VCaP (cell line): ENCODE measurements at regions not wholly inside any gene's neighbourhood (a gene's known extent, or its start where the extent isn't known, plus 50 kb on each side); places are given as distances from the start of the nearest gene placed in this dataset.
"Not testable (repeated sequence)": the region's sequence is repeated elsewhere in the genome, so short reads cannot be mapped to it uniquely, and the experiment has no call there.

ENCODE experiments used
- H3K27ac ChIP-seq: fragments of 450-650 bp; 2 replicates; pipeline ENCODE4 v1.5.1; 2017
- CTCF ChIP-seq: fragments of 450-650 bp; conservative IDR thresholded peaks from 2 replicates; pipeline ENCODE4 v1.5.1; 2017; ENCODE audit warnings: mild to moderate bottlenecking, moderate library complexity

- H3K27ac ChIP-seq, result no peak overlapping the region
- no peak for TF ChIP-seq CTCF
Observed at GRCh38 chr20:58040447-58041290, 187.8 kb downstream of the ANKRD60 start.

DNA sequence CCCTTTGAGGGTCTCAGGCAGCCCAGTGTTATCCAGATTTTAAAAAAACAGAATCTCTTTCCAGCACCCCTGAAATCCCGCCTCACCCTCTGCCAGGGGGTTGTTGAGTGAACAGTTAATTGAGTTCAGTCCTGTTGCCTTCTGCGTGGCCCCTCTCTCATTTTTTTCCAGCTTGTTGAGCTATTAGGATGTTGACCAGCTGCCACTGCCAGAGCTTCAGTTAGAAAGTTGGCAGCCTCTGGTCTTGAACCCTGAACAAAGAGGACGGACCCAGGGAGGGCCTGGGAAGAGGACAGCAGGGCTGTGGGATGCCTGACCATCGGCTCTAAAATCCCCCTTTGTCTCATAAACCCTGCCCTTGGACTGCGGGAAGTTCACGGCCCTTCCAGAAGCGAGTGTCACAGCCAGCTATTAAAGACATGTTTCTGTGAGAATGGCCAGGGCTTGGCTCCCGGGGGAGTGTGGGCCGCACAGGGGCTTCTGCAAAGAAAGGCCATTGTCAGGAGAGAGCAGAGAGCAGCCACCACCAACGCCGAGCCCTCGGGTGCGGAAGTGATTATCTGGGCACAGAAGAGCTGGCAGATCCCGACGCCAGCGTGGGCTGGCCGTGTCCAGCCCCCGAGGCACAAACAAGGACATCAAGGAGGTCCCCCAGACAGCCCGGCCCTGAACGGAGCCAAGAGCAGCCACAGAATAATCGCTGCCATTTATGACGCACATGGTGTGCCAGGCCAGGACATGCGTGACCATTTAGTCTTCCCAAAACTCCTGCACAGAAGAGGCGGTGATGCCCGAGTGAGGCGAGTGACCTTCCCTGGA is 189.0 kb downstream of the ANKRD60 start:
- TF ChIP-seq CTCF, result no peak
- no peak overlapping the region for H3K27ac ChIP-seq

DNA sequence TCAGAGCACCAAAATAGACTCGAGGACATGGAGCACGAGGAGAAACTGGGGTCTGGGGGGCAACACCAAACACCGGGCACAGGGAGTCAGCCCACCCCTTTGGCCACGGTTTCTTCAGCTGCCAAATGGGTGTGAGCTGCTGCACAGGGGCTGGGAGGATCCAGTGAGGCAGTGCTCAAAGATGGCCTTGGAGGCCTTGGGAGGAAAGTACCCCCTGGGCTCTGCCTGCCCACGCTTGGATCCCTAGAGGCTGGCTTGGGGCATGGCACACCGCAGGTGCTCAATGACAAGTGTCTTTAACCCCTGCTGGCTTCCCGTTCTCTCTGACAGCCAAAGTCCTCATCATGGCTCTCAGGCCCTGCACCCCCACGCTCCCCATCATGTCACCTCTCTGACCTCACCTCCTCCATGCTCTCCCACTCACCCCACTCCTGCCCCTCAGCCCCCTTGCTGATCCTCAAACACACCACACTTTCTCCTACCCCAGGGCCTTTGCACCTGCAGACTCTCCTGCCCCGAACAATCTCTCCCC is 190.3 kb downstream of the ANKRD60 start:
- no peak overlapping the region for H3K27ac ChIP-seq
- TF ChIP-seq CTCF, result no peak

- H3K27ac ChIP-seq, result no peak overlapping the region
- no peak for TF ChIP-seq CTCF
Observed at GRCh38 chr20:58037631-58038030, 190.8 kb downstream of the ANKRD60 start.

DNA sequence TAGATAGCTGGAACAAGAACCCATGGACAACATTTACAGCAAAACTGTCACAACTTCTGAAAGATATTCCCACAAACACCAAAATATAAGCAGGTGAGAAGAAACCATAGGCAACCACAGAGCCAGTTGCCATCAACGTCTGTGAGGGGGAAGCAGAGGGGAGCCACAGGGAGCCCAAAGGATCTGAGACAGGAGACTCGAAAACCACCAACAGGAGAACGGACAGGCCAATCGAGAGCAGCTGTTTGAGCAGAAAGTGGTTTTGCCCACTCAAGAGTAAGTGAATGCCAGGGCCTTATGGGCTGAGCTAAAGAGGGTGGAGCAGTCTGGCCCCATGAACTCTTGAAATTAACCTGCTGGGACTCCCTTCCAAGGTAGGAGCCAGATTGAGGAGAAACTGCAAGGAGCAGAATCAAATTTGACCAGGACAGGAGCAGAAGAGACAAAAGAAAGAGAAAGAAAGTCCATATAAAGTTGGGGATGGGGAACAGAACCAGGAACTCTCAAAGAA is 195.4 kb downstream of the ANKRD60 start:
- TF ChIP-seq CTCF, result no peak
- no peak overlapping the region for H3K27ac ChIP-seq

GRCh38 chr20:58032599-58032998 is 195.9 kb downstream of the ANKRD60 start:
- H3K27ac ChIP-seq, result no peak overlapping the region
- TF ChIP-seq CTCF, result no peak

GRCh38 chr20:58031350-58031749 is 197.1 kb downstream of the ANKRD60 start:
- H3K27ac ChIP-seq, result not testable (repeated sequence)
